ENCODE measurements at regions not wholly inside any gene's neighbourhood (a gene's known extent, or its start where the extent isn't known, plus 50 kb on each side); places are given as distances from the start of the nearest gene placed in this dataset.

- Histone ChIP-seq H3K4me3 (ENCODE audit: low read depth in 1 of 3, low read length in 3 of 3) (no peak overlapping the region), H3K9me3 (ENCODE audit: control insufficient read depth in 4 of 4, low read length in 3 of 4) (no peaks in the 10 kb centered on the region), H3K9ac (ENCODE audit: low read depth in 1 of 2, low read length in 2 of 2) (no peak overlapping the region), H3K27ac (ENCODE audit: low read depth in 1 of 2, low read length in 2 of 2) (no peak overlapping the region), H3K36me3 (ENCODE audit: control insufficient read depth in 4 of 4, insufficient read depth in 3 of 4, low read depth in 1 of 4, low read length in 3 of 4) (peaks cover 0 to 4% (median under 1%) of the 10 kb centered on the region in 4 donors), H3K27me3 (ENCODE audit: control insufficient read depth in 4 of 4, insufficient read depth in 4 of 4, low read length in 3 of 4) (no peaks in the 10 kb centered on the region), H3K4me1 (ENCODE audit: control insufficient read depth in 4 of 4, insufficient read depth in 4 of 4, low read length in 3 of 4) (no peaks in the 10 kb centered on the region)
- TF ChIP-seq HNF4A (conservative IDR thresholded peaks at IDR 0.05) (no peak), EGR1 (IDR thresholded peaks at IDR 0.05; ENCODE audit: low read depth in 2 of 2) (no peak), JUND (IDR thresholded peaks at IDR 0.05) (no peak), NR2F2 (IDR thresholded peaks at IDR 0.05) (no peak)
- 55% methylated on average over 7 of the region's 7 CpGs for WGBS
- no peak for DNase-seq (ENCODE audit: low spot score)
Measured at GRCh38 chr16:9603316-9603715, 511.9 kb downstream of the HAPSTR1 start.

- WGBS, result 91% methylated on average over 2 of the region's 2 CpGs
- Histone ChIP-seq H3K4me3 (ENCODE audit: low read depth in 1 of 3, low read length in 3 of 3) (no peak overlapping the region), H3K27ac (ENCODE audit: low read depth in 1 of 2, low read length in 2 of 2) (no peak overlapping the region), H3K27me3 (ENCODE audit: control insufficient read depth in 4 of 4, insufficient read depth in 4 of 4, low read length in 3 of 4) (no peaks in the 10 kb centered on the region), H3K9ac (ENCODE audit: low read depth in 1 of 2, low read length in 2 of 2) (no peak overlapping the region), H3K36me3 (ENCODE audit: control insufficient read depth in 4 of 4, insufficient read depth in 3 of 4, low read depth in 1 of 4, low read length in 3 of 4) (peaks cover 0 to 4% (median 2%) of the 10 kb centered on the region in 4 donors), H3K9me3 (ENCODE audit: control insufficient read depth in 4 of 4, low read length in 3 of 4) (no peaks in the 10 kb centered on the region), H3K4me1 (ENCODE audit: control insufficient read depth in 4 of 4, insufficient read depth in 4 of 4, low read length in 3 of 4) (no peaks in the 10 kb centered on the region)
- TF ChIP-seq CTCF (IDR thresholded peaks at IDR 0.05; ENCODE audit: low read depth, low read length, missing input control) (no peak), RAD21 (IDR thresholded peaks at IDR 0.05) (no peak), HNF4G (IDR thresholded peaks at IDR 0.05) (no peak), GABPA (IDR thresholded peaks at IDR 0.05 in 1 of 2, conservative IDR thresholded peaks at IDR 0.05 in 1 of 2) (no peak), FOXA2 (IDR thresholded peaks at IDR 0.05) (no peak), FOXA1 (IDR thresholded peaks at IDR 0.05) (no peak), ATF3 (IDR thresholded peaks at IDR 0.05) (no peak), RXRA (IDR thresholded peaks at IDR 0.05) (no peak), MAX (IDR thresholded peaks at IDR 0.05) (no peak), JUND (IDR thresholded peaks at IDR 0.05) (no peak), REST (IDR thresholded peaks at IDR 0.05) (no peak), ZBTB33 (IDR thresholded peaks at IDR 0.05) (no peak), EGR1 (IDR thresholded peaks at IDR 0.05; ENCODE audit: low read depth in 2 of 2) (no peak), YY1 (IDR thresholded peaks at IDR 0.05) (no peak), TAF1 (conservative IDR thresholded peaks at IDR 0.05) (no peak), HNF4A (conservative IDR thresholded peaks at IDR 0.05) (no peak), SP1 (IDR thresholded peaks at IDR 0.05) (no peak), NR2F2 (IDR thresholded peaks at IDR 0.05) (no peak)
- no peak for DNase-seq (ENCODE audit: low spot score)
Measured at GRCh38 chr16:9607515-9608230, 516.2 kb downstream of the HAPSTR1 start.

Measured in liver (tissue), 8 donors.